Right cardiac atrium (tissue), 5 donors: ENCODE measurements at regions not wholly inside any gene's neighbourhood (a gene's known extent, or its start where the extent isn't known, plus 50 kb on each side); places are given as distances from the start of the nearest gene placed in this dataset.
"Not testable (repeated sequence)": the region's sequence is repeated elsewhere in the genome, so short reads cannot be mapped to it uniquely, and the experiment has no call there.

Experiments
- ATAC-seq, 2 donors: fragments of 200-7000 bp; cut with Tn5 transposase; one replicate each; pipeline versions ENCODE4 v1.8.0 to v1.9.1; 2020; ENCODE audit warnings: moderate library complexity in 2 of 2, mild to moderate bottlenecking in 1 of 2
- DNase-seq, 3 donors: peaks; one replicate each; pipeline ENCODE4 v3.0.0-alpha.2; 2020
- H3K27ac ChIP-seq: one replicate; pipeline ENCODE4 v1.5.1; 2013; ENCODE audit warnings: mild to moderate bottlenecking, low read length, control low read depth, moderate library complexity
- H3K27me3 ChIP-seq: one replicate; pipeline ENCODE4 v1.6.1; 2013; ENCODE audit not compliant: control insufficient read depth, insufficient read depth
- H3K4me1 ChIP-seq: one replicate; pipeline ENCODE4 v1.6.1; 2013; ENCODE audit warnings: low read length; ENCODE audit not compliant: control insufficient read depth, insufficient read depth
- H3K4me3 ChIP-seq: one replicate; pipeline ENCODE4 v1.5.1; 2013; ENCODE audit warnings: low read length, control low read depth
- H3K9me3 ChIP-seq: one replicate; pipeline ENCODE4 v1.6.1; 2013; ENCODE audit warnings: low read length; ENCODE audit not compliant: control insufficient read depth
- WGBS: extraction: QIAGEN DNeasy Blood & Tissue Kit; methylation state at CpG from one replicate; pipeline ENCODE4 v1.1.7; 2013; 5-methylcytosine and 5-hydroxymethylcytosine counted together
- intact Hi-C, 4 donors: fragments of 100-400 bp; cut with DNase I; formaldehyde crosslinking; loops; one replicate each; pipeline versions ENCODE4 v1.11.0 to v1.14.0; 2022 to 2023
- donor health status: healthy with polysubstance abuse.
- donor health status: DM: no; HTN: yes; CAD: no.
- donor health status: DM: no; HTN: no; CAD: no.
- donor health status: DM: no; HTN: yes; CAD: no; lungs with severe emphysema.
- donor health status: DM: yes; HTN: yes; CAD: no.

DNA sequence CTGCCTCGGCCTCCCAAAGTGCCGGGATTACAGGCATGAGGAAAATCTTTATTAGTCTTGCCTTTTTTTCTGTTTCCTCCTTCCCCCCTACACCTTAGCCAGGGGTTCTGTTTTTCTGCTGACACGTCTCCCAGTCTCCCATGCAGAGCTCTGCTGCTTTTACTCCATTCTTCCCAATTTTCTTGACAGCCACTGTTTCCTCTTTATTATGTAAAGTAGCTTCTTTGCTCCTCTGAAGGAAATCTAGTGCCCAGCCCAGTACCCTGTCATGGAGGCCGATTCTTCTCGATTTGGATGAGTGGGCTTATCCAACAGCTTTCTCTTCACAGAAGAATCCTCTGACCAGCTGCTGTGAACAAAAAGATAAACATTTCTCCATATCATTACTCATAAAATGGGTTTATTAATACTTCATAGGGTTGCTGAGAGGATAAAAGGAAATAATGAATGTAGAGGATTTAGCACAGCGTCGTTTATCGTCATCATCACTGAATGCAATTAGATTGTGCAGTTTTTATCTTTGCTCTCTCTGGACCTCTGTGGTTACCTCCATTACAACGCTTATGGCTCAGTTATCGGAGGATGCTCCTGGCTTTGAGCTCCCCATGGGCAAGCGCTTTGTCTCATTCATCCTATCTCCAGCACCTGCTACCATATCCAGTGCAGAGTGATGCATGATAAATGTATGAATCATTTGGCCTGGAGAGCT is 375.6 kb upstream of the C11orf87 start:
- DNase-seq, result no peak
- 67% methylated on average over 11 of the region's 11 CpGs for WGBS
- ATAC-seq, result no peak
- H3K9me3 ChIP-seq, result no peaks in the 10 kb centered on the region
- no peaks in the 10 kb centered on the region for H3K4me1 ChIP-seq
- intact Hi-C loops, result no loop called here
- H3K27me3 ChIP-seq, result no peaks in the 10 kb centered on the region
- no peak overlapping the region for H3K27ac ChIP-seq
- no peak overlapping the region for H3K4me3 ChIP-seq

DNA sequence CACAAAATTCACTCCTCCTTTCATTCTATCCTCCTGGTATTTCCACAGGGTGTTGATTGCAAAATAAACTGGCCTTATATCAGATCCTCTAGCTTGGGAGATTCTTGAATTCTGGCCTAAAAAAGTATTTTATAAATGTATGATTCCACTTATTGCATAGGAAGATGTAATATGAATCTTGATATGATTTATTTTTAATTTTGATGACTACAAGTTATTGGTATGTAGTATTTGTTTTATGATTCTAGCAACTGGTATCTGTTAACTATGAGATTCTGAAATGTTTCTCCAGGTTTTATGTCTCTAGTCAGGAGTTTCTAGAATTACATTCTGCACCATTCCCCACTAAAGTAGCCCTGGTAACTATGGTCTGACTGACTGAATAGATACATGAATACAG is 373.9 kb upstream of the C11orf87 start:
- Histone ChIP-seq H3K27me3 (no peaks in the 10 kb centered on the region), H3K27ac (no peak overlapping the region), H3K4me3 (no peak overlapping the region), H3K4me1 (no peaks in the 10 kb centered on the region), H3K9me3 (no peaks in the 10 kb centered on the region)
- intact Hi-C loops, result no loop called here
- ATAC-seq (no peak), DNase-seq (no peak)

DNA sequence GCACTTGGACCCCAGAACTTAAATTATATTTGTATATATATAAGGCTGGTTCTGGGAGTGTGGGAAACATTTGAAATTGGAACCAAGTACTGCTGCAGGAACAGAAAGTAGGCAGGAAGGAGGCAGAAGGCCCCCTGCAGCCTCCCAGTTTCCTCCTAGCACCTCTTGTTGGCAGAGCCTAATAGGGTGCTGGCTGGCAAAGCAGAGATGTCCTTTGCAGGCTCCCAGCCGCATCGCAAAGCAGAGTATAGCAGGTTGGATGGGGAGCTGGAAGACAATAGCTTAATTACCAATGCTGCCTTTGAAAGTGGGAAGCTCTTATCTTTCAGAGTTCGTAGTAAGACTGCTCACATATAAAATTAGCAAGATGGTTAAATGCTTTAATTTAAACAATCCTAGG is 370.8 kb upstream of the C11orf87 start:
- WGBS, result 68% methylated on average over 3 of the region's 3 CpGs
- Histone ChIP-seq H3K4me1 (no peaks in the 10 kb centered on the region), H3K9me3 (no peaks in the 10 kb centered on the region), H3K4me3 (no peak overlapping the region), H3K27ac (no peak overlapping the region), H3K27me3 (no peaks in the 10 kb centered on the region)
- DNase-seq (no peak), ATAC-seq (no peak)
- intact Hi-C loops, result no loop called here

DNA sequence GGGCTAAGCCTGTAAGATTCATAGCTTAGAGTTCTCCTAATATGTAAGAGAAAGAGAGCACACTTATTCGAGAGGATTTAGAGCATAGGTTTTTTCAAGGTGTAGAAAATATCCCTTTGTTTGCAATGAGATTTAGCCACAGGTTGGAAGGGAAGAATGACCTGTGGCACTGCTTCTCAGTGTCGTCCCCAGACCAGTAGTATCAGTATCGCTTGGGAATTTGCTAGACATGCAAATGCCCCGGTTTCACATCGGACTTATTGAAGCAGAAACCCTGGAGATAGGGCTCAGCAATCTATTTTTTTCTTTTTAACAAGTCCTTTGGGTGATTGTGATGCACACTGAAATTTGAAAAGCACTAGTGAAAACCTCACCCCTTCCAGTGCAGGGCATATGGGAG is 362.6 kb upstream of the C11orf87 start:
- Histone ChIP-seq H3K27ac (no peak overlapping the region), H3K4me1 (no peaks in the 10 kb centered on the region), H3K9me3 (no peaks in the 10 kb centered on the region), H3K4me3 (no peak overlapping the region), H3K27me3 (no peaks in the 10 kb centered on the region)
- no peak for ATAC-seq
- WGBS, result 86% methylated on average over 5 of the region's 5 CpGs
- intact Hi-C loops, result no loop called here
- no peak for DNase-seq

DNA sequence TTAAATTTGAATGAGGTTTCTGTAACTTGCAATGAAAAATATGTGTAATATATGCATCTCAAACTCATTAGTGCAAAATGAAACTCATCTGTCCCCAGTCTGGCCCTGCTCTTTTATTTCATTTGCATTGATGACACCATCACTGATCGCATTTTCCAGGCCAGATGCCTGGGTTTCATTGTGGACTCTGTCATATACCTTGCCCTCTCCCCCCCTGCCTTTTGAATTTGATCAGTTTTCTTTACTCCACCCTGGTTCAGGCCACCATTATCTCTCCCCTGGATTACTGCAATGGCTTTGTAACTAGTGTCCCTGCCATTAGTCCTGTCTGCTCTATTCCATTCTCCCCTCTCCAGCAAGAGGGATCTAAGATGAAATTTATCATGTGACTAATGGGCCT is 360.6 kb upstream of the C11orf87 start:
- Histone ChIP-seq H3K9me3 (no peaks in the 10 kb centered on the region), H3K4me1 (no peaks in the 10 kb centered on the region), H3K27me3 (no peaks in the 10 kb centered on the region), H3K4me3 (no peak overlapping the region), H3K27ac (no peak overlapping the region)
- no peak for DNase-seq
- 94% methylated on average over 1 of the region's 1 CpG for WGBS
- ATAC-seq, result no peak
- intact Hi-C loops, result no loop called here

DNA sequence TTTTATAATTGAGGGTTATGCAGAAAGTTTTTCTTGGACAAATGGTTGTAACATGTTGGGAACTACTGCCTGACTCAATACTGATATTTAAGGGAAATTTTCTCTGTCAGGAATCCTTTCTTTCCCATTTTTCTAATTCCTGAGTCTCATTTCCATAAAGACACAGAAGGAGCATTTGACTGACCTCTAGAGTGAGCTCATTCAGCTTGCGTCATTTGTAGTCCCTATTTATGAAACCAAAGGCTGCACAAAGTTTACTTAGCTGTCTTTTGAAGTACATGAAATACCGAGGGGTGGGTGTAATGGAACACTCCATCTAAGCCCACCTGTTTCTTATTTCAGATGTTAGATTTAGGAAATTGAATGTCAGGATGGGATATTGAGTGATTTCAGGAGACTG is 359.5 kb upstream of the C11orf87 start:
- WGBS, result 72% methylated on average over 2 of the region's 2 CpGs
- DNase-seq (no peak), ATAC-seq (no peak)
- no peak overlapping the region for H3K27ac ChIP-seq
- no peaks in the 10 kb centered on the region for H3K9me3 ChIP-seq
- no peaks in the 10 kb centered on the region for H3K4me1 ChIP-seq
- H3K4me3 ChIP-seq, result no peak overlapping the region
- no peaks in the 10 kb centered on the region for H3K27me3 ChIP-seq
- intact Hi-C loops, result no loop called here

DNA sequence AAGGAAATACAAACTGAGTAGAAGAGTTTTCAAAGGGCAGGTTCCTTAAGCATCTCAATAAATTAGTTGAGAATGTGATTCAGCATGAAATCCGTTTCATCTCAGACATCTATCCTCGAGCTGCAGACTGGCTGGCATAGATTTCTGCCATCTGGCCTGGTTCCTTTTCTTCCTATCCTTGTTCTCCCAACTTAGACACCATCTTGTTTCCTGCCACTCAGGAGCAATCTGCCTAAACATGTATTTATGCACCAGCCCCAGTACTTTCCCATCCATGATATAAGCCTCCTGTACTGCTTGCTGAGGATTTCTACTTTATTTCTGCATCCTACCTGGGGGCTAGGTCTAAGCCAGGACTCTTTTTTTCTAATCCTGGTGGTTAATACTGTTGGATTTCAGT is 359.1 kb upstream of the C11orf87 start:
- no peak for ATAC-seq
- Histone ChIP-seq H3K27ac (no peak overlapping the region), H3K27me3 (no peaks in the 10 kb centered on the region), H3K4me1 (no peaks in the 10 kb centered on the region), H3K9me3 (no peaks in the 10 kb centered on the region), H3K4me3 (no peak overlapping the region)
- DNase-seq, result no peak
- intact Hi-C loops, result no loop called here
- WGBS, result 67% methylated on average over 2 of the region's 2 CpGs

DNA sequence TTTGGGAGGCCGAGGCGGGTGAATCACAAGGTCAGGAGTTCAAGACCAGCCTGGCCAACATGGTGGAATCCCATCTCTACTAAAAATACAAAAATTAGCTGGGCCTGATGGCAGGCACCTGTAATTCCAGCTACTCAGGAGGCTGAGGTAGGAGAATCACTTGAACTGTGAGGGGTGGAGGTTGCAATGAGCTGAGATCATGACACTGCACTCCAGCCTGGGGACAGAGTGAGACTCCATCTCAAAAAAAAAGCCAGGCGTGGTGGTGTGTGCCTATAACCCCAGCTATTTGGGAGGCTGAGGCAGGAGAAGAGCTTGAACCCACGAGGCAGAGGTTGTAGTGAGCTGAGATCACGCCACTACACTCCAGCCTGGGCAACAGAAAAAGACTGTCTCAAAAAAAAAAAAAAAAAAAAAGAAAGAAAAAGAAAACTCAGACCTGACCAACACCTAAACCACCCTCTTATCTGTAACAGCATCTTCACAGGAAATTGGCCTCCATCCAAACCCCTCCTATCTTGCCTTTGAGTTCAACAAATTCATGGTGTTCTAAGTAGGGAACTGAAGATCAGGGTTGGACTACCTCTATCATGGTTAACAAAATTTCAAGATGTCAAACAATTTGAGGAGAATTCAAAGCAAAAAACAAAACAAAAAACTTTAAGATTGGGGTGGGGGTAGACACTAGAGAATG is 357.2 kb upstream of the C11orf87 start:
- intact Hi-C loops, ATAC-seq: not testable (repeated sequence)

DNA sequence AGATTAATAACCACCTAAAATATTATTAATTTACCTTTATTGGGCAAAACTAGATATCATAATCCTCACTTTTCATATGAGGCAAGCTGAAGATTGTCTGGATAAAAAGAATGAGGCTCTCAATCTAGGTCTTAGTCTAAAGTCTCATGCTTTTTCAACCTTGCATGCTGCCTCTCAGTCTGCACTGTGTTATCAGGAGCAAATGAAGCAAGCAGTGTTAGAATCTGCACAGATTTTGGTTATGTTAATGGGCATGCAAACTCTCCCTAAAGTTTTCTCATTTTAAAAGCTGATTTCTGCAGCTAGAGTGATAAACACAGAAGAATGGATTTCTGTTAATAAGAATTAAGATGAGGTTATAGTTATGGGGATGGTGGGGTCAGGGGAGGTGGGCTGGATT is 350.7 kb upstream of the C11orf87 start:
- H3K4me3 ChIP-seq, result no peak overlapping the region
- ATAC-seq (peak; percentile 27 to 35), DNase-seq (no peak)
- H3K9me3 ChIP-seq, result no peaks in the 10 kb centered on the region
- H3K4me1 ChIP-seq, result no peaks in the 10 kb centered on the region
- H3K27me3 ChIP-seq, result no peaks in the 10 kb centered on the region
- intact Hi-C loops, result no loop called here
- no peak overlapping the region for H3K27ac ChIP-seq

More for the DNA sequence above, 357.2 kb upstream of the C11orf87 start:
- not testable (repeated sequence) for H3K4me1 ChIP-seq, H3K27ac ChIP-seq, H3K27me3 ChIP-seq, DNase-seq, H3K4me3 ChIP-seq, H3K9me3 ChIP-seq
- 91% methylated on average over 5 of the region's 5 CpGs for WGBS

DNA sequence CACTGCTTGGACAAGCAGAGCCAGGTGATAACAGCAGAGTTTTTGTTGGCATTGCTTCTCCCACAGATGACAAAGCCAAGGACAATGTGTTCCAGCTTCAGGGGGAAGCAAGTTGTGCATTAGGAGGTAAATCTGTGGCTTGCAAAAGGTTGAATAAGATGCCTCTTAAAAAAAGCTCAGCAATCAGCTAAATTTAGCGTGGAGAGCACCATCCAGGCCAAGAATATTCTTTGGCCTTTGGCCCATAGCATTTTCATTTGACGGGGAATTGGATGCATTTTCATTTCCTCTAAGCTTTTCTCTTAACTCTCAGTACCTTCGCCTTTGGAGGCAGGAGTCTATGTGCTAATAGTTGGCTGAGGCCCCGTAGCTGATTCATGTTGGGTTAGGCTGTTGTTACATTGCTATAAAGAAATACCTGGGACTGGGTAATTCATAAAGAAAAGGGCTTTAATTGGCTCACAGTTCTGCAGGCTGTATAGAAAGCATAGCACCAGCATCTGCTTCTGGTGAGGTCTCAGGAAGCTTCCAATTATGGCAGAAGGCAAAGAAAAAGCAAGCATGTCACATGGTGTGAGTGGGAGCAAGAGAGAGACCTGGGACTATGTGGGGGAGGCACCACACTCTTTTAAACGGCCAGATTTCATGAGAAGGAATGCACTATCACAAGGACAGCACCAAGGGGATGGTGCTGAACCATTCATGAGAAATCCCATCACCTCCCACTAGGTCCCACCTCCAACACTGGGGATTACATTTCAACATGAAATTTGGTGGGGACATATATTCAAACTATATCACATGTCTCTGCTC is 350.1 kb upstream of the C11orf87 start:
- intact Hi-C loops, result no loop called here
- 14% methylated on average over 5 of the region's 5 CpGs for WGBS
- DNase-seq (peak in 2 of 3 donors; percentile 17 to 61), ATAC-seq (peak; percentile 79 to 91)
- Histone ChIP-seq H3K4me1 (no peaks in the 10 kb centered on the region), H3K9me3 (no peaks in the 10 kb centered on the region), H3K27me3 (no peaks in the 10 kb centered on the region), H3K27ac (no peak overlapping the region), H3K4me3 (no peak overlapping the region)

DNA sequence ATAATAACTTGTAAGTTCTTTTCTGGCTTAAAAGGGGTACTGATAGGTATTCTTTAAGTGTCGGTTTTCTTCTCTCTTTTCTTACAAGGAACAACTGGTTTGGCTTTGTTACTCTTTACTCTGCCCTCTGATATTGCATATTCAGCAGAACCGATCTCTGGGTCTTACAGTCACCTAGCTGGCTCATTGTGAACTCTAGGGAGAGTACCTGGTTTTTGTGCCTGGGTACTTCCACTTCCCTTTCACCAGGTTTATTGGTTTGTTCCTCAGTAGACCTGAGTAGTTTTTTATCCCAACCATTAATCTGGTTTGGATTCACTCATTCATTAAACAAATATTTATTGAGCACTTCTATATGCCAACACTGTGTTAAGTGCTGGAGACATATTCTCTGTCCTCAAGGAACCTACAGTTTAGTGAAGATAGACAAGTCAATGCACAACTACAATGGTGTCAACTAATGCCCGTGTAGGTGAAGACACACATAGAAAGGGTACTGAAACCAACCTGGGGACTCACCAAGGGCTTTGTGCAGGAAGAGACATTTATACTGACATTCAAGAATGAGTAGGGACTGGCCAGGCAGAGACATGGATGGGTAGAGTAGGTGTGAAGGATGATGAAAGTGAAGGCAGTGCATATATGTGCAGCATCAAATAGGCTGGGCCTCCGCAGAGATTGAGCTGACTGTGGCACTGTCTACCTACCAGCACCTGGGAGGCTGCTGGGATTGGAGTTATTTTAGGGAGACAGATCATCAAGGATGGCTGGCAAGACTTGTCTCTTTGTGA is 348.8 kb upstream of the C11orf87 start:
- WGBS, result 91% methylated on average over 4 of the region's 4 CpGs
- no peak overlapping the region for H3K27ac ChIP-seq
- H3K27me3 ChIP-seq, result no peaks in the 10 kb centered on the region
- no peak overlapping the region for H3K4me3 ChIP-seq
- ATAC-seq (no peak), DNase-seq (no peak)
- H3K4me1 ChIP-seq, result no peaks in the 10 kb centered on the region
- intact Hi-C loops, result no loop called here
- H3K9me3 ChIP-seq, result no peaks in the 10 kb centered on the region
